Activated CD8-positive, alpha-beta memory T cell treated with anti-CD3 and anti-CD28 coated beads, Interleukin-2, amount 50 U/mL, for 48 hours (primary cell): ENCODE measurements at regions not wholly inside any gene's neighbourhood (a gene's known extent, or its start where the extent isn't known, plus 50 kb on each side); places are given as distances from the start of the nearest gene placed in this dataset.

Experiments used
- DNase-seq: peaks from one replicate; pipeline ENCODE4 v3.0.0-alpha.2; 2020

DNA sequence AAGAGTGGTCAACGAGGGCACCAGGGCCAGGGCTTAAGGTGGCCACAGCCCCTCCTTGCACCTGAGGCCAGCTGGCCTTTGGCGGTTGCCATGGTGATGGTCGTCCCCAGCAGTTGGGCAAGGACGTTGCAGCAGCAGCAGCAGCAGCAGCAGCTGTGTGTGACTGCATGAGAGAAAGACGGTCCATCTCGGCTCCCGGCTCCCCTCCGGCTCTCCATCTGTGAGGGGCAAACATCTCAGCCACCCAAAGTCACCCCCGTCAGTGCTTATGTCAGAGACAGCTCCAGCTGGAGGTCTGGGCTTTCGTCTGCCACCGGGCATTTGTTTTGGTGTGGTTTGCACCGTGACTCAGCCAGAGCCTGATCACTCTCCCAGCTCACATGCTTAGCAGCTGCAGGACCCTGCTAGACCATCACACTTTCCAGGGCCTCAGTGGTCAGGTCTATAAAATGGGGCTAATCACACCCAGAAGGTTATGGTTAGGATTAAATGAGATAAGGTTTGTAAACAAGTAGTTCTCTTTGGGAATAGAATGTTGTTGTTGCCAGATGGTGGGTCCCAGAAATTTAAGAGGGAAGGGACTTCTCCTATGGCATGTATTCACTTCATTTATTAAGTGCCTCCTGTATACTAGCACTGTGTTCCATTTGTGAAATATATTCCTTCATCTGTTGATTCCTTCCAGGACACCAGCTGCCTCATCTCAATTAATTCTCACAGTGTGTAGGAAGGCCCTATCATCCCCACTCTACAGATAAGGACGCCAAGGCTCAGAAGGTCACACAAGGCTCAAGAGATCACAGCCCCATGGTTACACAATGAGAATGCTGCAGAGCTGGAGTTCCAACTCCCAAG, 212.6 kb upstream of the LHX5 start:
- no peak for DNase-seq

DNA sequence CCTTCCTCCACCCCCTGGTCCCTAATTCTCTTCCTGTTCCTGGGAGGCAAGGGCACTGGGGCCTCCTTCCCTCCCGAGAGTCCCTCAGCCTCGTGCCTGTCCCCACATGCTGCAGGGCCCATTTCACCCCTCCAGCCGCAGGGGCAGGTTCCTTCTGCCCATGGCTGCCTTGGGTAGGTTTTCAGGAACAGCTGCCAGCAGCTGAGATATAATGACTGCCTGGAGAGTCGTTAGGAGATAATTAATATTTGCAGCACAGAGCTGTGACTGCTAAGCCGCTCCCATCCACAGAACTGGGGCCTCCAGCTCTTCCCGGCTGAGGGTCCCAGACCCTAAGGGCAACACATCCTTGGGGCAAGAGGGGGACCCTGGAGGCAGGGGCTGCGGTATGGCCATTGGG, 211.9 kb upstream of the LHX5 start:
- no peak for DNase-seq

DNA sequence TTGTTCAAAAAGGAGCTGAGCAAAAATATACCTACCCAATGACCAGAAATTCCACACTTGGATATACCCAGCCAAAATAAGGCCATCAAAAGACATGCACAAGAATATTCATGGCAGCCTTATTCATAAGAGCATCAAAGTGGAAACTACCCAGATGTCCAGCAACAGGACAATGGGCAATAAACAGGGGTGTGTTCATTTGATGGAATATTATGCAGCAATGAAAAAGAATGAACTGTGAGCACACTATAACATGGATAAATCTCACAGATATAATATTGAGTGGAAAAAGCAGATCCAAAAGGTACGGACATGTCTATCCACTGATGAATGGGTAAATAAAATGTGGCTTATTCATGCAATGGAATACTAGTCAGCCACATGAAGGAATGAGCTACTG, 209.2 kb upstream of the LHX5 start:
- no peak for DNase-seq

DNA sequence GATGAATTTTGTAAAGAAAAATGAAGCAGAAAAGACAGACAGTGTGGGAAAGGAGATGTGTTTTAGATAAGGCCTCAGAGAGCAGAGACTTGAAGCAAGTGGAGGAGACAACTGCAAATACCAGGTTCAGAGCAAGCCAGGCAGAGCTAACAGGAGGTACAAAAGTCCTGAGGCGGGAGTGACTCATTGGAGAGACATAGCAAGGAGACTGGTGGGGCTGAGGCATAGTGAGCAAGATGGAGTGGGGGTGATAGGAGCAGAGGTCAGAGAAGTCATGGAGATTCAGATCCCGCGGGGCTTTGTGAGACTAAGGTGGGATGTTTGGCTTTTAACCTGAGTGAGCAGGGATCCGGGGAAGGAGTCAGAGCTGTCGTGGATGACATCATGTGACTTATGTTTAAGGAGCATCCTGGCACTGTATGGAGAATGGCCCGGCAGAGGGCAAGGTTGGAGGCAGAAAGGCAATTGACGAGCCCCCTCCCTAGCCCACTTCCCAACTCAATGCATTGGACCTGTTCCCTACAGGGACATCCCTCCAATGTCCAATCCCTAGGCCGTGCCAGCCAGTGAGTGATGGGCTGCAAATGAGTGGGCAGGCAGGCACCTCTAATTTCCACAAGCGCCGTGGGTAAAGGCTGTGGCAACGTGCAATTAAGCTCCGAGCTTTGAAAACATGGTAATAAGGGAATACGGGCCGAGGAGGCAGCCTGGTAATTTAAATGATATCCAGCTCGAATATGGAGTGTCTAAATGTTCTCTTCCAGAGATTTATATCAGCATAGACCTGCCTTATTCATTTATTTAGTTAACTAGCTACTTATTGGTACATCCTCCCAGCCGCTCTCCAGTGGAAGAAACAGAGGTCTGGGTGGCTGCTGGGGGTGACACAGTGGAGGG, 206.8 kb upstream of the LHX5 start:
- no peak for DNase-seq

DNA sequence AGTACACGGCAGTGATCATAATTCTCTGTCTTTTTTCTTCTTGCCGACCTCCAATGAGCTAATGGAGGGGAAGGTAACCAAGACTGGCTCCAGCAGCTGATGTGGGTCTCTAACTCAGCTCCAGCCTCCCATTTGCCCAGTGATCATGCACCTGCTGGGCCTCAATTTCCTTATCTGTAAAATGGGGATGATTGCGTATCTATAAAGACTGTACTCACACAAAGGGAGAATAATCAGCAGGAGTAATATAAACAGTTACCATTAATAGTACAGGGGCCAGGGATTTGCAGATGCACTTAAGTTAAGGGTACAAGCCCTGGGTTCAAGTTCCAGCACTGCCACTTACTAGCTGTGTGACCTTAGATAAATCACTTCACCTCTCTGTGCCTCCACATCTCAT, 204.9 kb upstream of the LHX5 start:
- DNase-seq: no peak

DNA sequence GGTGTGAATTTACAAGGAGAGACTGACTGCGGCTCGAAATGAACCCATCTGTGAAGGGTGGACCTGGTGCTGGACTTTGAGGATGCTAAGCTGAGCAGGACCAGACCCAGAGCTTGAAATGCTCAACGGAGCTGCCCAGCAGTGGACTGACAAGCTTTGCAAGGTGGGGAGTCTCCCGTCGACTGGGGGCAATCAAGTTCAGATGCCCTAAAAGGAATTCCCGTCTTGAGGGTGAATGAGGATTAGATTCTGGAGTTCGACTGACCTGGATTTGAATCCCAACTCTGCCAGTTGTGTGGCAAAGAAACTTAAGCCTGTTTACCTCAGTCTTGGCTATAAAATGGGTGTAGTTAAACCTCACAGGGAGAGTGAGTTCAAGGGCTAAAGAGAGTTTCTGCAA, 204.4 kb upstream of the LHX5 start:
- DNase-seq: no peak

- no peak for DNase-seq
Measured at GRCh38 chr12:113674996-113675395, 203.3 kb upstream of the LHX5 start.

GRCh38 chr12:113674302-113674701, 202.6 kb upstream of the LHX5 start:
- DNase-seq: no peak

- DNase-seq: no peak
Measured at GRCh38 chr12:113673458-113674238, 202.0 kb upstream of the LHX5 start.

DNA sequence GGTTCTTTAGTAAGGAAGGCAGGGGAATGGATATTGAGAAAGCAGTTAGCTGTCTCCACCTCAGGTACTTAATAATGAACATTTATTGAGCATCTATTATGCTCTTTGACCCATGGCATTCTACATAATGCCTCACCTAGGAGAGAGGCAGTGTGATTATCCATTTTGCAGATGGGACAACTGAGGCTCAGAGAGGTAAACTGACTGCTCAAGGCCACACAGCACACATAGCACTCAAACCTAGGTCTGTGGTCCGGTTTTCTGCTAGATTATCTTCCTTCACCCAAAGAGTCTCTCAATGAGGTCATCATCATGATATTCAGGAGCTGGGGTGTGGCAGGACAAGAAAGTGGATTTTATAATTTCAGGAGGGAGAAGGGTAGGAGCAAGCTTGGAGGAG, 199.1 kb upstream of the LHX5 start:
- DNase-seq: no peak

GRCh38 chr12:113667676-113668356, 196.1 kb upstream of the LHX5 start:
- DNase-seq: no peak

- DNase-seq: no peak
Measured at GRCh38 chr12:113667095-113667494, 195.4 kb upstream of the LHX5 start.

- no peak for DNase-seq
Measured at GRCh38 chr12:113666223-113666622, 194.6 kb upstream of the LHX5 start.

DNA sequence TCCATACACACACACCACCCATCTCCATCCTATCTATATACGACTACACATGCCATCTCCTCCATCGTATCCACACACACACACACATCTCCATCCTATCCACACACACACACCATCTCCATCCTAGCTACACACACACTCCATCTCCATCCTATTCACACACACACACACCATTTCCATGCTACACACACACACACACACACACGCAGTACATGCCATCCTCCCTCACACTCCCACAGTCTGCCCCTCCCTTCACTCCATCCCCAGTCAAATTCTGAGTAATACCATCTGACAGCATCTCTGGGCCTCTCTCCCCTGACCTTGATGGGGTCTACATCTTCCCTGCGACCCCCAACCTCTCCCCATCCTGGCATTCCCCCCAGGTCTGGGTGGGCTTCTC, 193.8 kb upstream of the LHX5 start:
- DNase-seq: no peak

GRCh38 chr12:113664224-113664681, 192.6 kb upstream of the LHX5 start:
- DNase-seq: no peak

DNA sequence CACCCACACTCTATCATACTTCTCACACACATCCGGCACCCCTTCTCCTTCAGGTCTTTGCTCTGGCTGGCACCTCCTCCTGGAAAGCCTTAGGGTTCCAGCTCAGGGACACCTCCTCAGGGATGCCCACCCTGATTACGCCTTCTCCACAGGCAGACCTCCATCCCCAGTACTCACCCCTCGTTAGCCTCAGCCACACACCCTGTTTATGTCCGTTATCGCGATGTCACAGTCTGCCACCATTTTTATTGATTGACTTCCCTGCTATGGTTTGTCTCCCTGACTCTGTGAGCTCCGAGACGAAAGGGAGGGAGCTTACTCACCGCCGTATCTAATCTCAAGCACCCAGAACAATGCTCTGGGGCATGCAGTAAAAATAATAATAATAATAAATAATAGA, 191.7 kb upstream of the LHX5 start:
- DNase-seq: no peak

GRCh38 chr12:113660936-113661335, 189.3 kb upstream of the LHX5 start:
- no peak for DNase-seq

GRCh38 chr12:113659416-113659815, 187.7 kb upstream of the LHX5 start:
- DNase-seq: no peak

- no peak for DNase-seq
Measured at GRCh38 chr12:113659015-113659414, 187.3 kb upstream of the LHX5 start.

DNA sequence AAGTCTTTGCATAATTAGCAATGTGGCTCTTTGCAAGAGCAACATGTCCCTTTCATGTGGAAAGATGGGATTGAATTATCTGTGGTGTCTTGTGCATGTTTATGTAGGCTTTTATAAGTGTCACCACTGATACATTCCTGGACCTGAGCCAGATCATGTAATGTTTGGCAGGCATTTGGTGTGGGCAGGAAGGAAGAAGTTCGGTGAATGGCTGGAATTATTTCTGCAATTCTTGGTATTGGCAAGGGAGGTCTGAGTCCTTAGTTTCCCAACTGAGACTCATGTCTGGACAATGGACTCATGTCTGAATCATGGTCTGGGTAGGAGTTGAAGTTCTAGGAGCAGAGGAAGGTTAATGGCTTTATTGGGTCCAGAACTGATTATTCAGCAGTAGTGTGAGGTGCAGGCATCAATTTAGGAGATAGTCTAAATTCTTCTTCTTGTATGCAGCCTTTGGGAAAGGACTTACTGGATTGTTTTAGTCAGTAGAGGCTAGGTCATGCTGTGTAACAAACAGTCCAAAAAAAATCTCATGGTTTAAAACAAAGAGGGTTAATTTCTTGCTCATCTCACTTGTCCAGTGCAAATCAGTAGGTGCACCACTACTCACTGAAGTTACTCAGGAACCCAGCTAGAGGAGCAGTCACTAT, 186.5 kb upstream of the LHX5 start:
- DNase-seq: no peak

GRCh38 chr12:113655919-113656318, 184.2 kb upstream of the LHX5 start:
- DNase-seq: no peak

- DNase-seq: no peak
Measured at GRCh38 chr12:113655479-113655878, 183.8 kb upstream of the LHX5 start.
